HS-27A (cell line): ENCODE measurements at regions not wholly inside any gene's neighbourhood (a gene's known extent, or its start where the extent isn't known, plus 50 kb on each side); places are given as distances from the start of the nearest gene placed in this dataset.
"Not testable (repeated sequence)": the region's sequence is repeated elsewhere in the genome, so short reads cannot be mapped to it uniquely, and the experiment has no call there.

ENCODE experiments used
- DNase-seq: peaks from one replicate; pipeline ENCODE4 v3.0.0-alpha.2; 2012; ENCODE audit warnings: low read depth, missing footprints

- no peak for DNase-seq
Observed at GRCh38 chr19:31883296-31883990, 462.0 kb upstream of the ZNF507 start.

DNA sequence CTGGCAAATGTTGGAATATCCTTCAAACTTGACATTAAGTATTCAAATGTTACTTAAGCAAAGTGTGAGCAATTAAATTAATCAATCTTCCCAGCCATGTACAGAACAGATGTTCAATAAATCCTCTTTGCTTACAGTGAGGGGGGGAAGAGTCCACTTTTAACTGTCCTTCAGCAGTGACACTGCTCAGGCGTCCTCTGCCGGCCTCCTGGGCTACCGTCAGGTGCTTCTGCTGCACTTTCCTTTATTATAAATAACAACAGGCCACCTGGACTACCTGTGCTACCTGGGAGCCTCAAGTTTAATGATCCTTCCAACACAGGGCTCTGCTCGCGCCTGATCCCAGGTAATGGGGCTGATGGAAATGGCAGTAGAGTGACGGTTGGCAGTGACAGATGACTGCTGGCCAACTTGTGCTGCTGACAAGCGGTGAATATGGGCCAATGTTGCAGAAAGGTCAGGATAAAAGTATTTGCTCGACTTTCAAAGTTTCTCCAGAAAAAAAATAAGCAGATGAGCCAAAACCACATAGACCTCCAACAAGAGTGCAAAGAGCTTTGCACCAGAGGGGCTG, 460.0 kb upstream of the ZNF507 start:
- no peak for DNase-seq

GRCh38 chr19:31890230-31890629, 455.2 kb upstream of the ZNF507 start:
- DNase-seq, result no peak

- DNase-seq, result no peak
Observed at GRCh38 chr19:31892060-31892459, 453.4 kb upstream of the ZNF507 start.

DNA sequence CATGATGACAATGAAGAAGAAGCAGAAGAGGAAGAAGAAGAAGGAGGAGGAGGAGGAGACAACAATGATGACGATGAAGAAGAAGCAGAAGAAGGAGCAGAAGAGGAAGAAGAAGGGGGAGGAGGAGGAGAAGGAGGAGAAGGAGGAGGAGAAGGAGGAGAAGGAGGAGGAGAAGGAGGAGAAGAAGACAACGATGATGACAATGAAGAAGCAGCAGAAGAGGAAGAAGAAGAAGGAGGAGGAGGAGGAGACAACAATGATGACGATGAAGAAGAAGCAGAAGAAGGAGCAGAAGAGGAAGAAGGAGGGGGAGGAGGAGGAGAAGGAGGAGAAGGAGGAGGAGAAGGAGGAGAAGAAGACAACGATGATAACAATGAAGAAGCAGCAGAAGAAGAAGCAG, 451.9 kb upstream of the ZNF507 start:
- DNase-seq, result not testable (repeated sequence)

GRCh38 chr19:31894451-31894850, 451.0 kb upstream of the ZNF507 start:
- DNase-seq, result no peak

DNA sequence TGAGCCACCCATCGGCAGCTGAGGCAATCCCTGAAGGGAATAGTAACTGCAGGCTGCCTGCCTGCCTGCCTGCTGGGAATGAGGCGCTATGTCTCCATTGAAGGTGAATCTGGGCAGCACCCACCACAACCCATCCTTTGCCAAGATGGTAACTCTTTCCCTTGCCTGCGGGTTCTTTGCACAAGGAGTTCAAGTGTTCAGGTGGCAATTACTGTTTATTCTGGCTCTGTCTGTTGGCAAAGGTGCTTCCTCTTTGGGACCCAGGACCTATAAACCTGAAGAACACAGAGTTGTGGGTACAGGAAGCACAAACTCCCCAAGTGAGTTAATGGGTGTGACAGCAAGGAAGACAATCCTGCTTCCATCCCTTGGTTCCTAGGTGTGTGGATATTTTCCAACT, 448.1 kb upstream of the ZNF507 start:
- DNase-seq, result no peak

- no peak for DNase-seq
Observed at GRCh38 chr19:31900991-31901390, 444.4 kb upstream of the ZNF507 start.

DNA sequence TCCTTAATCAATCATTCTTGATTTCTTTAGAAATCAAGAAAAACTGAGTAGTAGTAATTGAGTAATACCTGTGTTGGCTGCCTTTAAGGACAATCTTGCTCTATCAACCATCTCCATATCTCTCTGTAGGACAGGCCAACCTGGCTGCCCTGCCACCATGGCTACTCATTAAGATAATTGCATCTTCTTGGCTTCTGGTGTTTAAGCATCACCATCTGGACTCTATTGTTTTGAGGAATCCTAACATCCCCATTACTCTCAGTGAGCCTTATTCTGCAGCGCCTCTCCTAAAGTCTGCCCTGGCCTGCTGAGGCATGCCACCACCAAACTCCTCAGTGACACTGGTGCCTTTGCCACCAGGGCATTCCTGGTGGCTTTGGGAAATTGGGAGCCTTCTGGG, 442.6 kb upstream of the ZNF507 start:
- no peak for DNase-seq

DNA sequence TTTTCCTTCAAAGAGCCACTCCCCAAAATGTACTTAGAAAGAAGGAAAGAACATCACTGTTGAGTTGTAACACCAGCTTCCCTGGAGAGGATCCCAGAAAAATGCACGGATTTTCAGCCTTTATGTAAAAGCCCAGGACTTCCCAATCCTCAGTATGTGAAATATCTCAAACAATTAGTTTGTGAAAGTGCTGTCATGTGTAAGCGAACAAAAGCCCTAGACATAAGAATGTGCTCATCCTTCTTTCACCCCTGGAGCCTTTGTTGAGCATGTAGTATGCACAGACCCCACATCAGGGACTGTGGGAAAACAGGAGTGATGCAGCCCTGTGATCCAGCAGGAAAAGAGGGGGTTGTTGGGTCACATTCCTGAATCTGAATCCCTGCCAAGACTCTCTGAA, 441.4 kb upstream of the ZNF507 start:
- DNase-seq, result no peak

DNA sequence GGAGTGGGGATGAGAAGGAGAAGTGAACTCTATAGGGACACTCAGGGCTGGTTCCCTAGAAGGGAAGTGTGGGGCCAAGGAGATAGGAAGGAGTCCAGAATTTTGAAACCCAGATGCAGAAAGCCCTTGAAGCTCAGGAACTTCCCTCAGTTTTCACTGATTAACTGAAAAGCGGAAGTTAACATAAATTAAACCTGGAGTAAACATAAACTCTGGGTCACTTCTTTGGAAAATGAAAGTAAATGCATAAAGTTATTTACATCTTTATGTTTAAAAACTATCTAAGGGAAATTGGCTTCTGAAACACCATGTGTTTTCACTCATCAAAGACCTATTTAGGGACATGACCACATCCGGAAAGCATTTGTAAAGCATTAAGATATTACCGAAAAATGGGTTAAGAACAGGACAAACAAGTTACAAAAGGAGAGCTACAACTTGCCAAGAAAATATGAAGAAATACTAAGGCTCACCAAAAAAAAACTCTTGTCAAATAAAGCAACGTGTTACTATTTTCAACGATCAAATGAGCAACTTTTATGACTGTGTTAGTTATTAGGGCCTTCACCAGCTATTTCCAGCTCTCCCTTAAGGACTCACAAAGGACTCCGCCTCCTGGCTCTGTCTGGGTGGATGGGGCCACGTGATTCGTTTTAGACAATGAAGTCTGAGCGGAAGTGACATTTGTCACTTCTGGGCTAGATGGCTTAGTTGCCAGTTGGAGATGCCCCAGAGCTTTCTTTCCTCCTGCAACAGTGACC, 439.1 kb upstream of the ZNF507 start:
- DNase-seq, result no peak

DNA sequence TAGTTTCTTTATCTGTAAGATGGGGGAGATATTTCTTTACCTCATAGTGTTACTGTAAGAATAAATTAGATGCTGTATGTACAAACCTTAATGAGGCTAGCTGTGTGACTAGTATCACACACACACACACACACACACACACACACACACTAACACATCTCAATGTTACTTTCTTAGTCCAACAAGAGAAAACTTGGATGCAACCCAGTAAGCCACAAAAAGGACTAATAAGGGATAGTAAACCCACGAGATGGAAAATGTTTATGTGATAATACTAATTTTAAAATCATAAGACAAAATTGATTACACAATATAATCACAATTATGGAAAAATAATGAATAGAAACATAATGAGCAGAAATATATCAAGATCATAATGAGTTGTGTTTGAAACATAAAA, 437.7 kb upstream of the ZNF507 start:
- no peak for DNase-seq

DNA sequence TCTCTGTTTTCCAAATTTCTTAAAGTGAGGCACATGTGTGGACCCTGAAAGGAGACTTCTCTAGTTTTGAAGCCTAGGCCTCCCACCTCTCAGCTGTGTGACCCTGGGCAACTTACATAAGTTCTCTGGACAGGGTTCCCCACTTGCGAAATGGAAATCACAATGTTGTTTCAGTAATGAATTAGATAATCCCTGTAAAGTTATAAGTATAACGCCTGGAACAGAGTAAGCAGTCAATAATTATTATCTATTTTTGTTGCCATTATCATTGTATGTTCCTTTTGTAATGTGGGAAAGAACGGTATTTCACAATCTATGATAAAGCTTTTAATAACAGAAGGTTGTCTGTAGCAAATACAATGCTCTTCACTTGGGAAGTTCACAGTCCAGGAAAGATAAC, 437.3 kb upstream of the ZNF507 start:
- no peak for DNase-seq

DNA sequence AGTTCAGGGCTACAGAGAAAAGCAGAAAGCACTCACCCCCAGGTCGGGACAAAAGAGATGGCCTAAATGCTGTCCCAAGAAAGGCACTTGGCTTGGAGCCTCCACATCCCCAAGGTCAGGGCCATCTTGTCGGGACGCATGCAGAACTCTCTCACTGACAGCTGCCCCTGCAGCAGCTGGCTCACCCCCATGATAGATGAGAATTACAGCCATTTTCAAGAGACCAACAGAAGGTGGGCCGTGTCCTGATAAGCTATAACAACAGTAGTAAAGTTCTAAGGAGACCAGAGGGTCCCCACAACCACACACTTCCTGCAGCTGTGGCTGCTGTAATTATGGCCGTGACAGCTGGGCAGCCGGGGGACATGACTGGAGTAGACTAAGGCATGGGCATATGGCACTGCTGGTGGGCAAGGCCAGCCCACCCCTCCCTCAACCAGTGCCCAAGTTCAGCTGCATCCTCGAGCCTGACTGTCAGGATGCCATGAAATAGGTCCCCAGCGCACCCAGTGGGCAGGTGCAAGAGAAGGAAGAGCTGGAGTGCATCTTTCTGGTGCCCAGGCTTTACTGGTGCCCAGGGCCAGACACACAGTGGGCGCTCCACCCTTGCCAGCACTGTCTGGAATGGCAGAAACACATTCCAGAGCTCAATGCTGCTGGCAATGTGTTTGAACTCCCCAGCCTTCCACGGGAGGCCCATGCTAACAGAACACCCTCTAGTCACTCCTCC, 436.7 kb upstream of the ZNF507 start:
- DNase-seq, result no peak

DNA sequence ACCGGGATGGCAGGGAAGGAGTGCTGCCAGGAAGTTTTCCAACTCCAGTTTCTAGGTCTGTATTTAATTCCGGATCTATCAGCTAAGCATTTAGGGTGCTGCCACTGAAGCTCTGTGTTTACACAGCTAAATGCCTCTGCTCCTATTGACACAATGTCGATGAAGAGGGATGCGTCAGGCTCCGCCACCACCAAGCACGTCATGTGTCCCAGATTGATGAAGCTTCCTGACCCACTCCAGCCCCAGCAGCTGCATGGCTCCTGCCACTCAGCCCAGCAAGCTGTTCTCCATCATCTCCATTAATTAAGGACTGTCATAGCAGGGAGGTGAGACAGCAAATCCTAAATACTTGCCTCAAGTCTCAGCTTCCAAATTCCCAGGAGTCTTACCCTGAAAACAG, 435.2 kb upstream of the ZNF507 start:
- no peak for DNase-seq

DNA sequence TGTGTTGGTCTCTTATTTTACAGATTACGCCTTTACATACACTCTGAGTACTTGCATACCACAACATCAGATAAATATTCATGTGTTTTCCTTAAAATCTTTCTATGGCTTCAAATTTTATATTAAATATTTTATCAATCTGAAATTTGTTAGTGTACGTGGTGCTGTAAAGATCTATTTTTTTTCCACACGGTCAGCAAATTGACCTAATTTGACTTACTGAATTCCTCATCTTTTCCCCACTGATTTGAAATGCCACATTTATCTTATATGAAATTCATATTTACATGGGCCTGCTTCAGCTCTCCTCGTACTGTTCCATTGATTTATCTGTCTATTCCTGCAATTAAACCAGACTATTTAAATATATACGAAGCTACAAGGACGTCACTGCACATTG, 433.8 kb upstream of the ZNF507 start:
- no peak for DNase-seq

- no peak for DNase-seq
Observed at GRCh38 chr19:31913103-31913661, 432.2 kb upstream of the ZNF507 start.

- no peak for DNase-seq
Observed at GRCh38 chr19:31930401-31930800, 415.0 kb upstream of the ZNF507 start.

- DNase-seq, result no peak
Observed at GRCh38 chr19:31937983-31938382, 407.4 kb upstream of the ZNF507 start.

GRCh38 chr19:31938675-31939074, 406.7 kb upstream of the ZNF507 start:
- DNase-seq, result no peak

- no peak for DNase-seq
Observed at GRCh38 chr19:31940396-31940795, 405.0 kb upstream of the ZNF507 start.

DNA sequence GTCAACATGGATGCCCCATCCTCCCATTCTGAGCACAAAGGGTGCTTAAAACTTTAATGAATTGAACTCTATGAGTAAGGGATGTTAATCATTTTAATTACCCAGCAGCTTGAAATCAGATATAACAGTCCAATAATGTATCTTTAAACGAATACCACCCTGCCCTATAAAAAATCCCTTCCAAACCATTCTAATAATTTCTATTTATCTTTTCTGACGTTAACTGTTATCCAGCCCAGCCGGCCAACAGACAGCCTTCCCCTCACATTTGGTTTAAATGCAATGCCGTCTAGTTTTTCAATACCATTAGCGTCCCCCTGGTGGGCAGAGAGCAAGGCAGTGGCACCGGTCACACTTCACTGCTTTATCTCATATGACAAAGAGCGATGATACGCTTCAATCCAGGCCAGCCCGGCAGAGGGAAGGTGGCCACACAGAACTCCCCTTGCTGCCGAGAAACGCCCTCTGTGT, 402.2 kb upstream of the ZNF507 start:
- DNase-seq, result no peak
